Stimulated activated CD4-positive, alpha-beta T cell treated with anti-CD3 and anti-CD28 coated beads, Interleukin-4, amount 100 ng/mL, for 24 hours (primary cell): ENCODE measurements at regions not wholly inside any gene's neighbourhood (a gene's known extent, or its start where the extent isn't known, plus 50 kb on each side); places are given as distances from the start of the nearest gene placed in this dataset.

Source experiments
- DNase-seq: peaks from one replicate; pipeline ENCODE4 v3.0.0-alpha.2; 2020

DNA sequence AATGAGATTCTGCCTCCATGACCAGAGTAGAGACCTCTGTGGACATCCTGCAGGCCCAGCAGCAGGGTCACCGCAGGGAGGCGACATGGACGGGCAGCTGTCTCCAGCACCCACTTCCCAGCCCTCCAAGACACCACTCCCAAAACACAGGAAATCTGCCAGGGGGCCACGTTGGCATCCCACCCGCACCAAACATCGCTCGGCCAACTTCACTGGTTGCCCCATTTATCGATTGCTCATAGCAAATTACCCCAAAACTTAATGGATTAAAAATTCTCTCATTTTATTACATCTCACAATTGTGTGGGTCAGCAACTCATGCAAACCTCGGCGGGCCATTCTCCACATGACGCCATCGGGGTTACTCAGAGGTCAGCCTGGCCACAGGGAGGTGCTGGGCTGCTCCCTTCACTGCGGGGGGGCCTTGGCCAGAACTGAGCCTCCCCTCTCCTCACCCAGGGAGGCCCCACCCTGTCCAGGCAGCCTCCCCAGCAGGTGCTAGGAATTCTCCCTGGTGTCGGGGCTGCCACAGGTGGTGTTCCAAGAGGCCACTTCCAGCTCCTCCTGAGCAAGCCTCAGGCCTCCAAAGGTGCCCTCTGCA lies 420.7 kb upstream of the MYT1L start:
- DNase-seq: no peak

- DNase-seq: no peak
These were observed 420.0 kb upstream of the MYT1L start for GRCh38 chr2:2750867-2751714.

GRCh38 chr2:2749206-2749598 lies 418.1 kb upstream of the MYT1L start:
- no peak for DNase-seq

DNA sequence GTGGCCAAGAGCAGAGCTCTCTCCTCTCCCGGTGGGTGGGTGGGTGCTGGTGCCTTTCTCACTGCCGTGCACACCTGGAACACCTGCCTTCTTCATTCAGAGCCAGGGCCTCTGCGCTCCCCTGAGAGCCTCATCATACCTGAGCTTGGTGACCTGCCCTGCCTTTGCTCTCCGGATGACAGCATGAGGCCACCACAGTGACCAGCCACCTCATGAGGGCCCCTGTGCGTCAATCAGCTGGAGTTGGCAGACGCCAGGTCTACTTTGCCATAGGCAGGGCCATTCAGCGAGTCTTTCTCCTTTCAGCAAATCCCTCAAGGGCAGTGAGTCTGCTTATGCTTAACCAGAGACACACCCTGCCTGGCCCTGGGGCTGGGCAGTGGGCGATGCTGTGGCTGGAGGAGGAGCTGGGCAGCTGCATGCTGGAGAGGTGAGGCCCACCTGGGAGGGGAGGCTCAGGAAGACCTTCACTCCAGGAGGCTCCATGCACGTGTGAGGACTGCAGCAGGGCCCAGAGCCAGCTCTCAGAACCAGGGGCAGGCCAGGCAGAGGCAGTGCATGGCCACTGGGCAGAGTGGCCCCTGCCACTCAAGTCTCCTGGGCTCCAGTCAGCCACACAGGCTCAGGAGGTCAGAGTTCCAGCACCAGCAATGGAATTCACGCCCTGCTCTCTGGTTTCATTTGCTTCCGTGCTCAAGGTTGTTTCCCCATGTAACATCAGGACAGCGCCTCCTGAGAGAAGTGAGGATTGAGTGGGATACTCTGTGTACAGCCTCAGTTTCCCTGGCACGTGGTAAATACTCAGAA lies 417.5 kb upstream of the MYT1L start:
- no peak for DNase-seq

DNA sequence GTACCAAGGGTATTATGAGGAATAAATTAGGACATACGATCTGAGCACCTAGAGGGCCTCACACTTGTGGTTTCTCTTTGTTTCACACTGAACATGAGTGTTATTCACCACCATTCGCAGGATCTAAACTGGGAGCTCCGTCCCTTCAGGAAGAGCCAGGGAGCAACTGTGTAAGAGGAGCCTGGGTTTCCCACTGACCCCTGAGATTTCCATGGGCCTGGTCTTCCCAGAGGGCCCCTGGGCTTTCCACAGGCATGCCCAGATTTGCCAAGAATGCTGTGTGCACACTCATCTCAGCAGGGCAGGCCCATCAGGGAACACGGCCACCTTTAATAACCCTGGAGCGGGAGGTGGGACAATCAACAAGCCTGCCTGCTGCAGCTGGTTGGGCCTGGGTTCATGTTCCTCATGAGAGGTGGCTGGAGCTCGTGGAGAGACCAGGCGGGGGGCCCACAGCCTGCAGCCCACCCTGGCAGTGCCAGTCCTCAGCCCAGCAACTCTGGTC lies 416.8 kb upstream of the MYT1L start:
- DNase-seq: no peak

DNA sequence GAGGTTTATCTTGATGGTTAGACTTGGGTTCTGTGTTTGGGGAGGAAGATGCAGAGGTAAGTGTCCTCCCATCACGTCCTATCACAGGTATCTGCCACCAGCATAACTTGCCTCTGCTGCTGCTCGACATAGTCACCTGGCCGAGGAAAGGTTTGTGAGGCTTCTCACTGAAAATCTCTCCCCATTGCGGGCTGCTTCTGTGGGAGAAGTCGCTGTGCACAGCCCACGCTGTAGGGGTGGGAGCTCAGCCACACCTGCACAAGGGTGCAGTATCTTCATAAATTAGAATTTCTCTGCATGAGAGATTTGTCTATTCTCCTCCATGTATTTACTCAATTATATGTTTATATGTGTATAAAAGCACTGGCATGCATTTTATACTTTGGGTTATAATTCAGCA lies 415.7 kb upstream of the MYT1L start:
- no peak for DNase-seq

GRCh38 chr2:2744958-2745715 lies 414.1 kb upstream of the MYT1L start:
- no peak for DNase-seq

DNA sequence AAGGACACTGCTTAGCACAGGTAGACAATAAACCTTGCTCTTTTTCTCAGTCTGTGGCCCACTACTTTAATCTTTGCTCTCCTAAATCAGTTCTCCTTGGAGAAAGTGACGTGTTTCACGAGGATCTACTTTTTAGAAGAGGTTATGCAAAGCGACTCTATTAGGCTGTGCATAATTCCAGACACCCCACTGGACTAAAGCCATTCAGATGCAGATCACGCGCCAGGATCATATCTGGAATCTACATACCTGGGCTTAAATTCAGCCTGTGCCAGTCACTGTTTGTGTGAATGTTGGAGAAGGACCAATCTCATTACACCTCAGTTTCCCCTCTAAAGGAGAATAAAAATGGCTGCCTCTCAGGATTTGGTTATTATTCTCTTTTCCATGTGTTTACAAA lies 413.0 kb upstream of the MYT1L start:
- no peak for DNase-seq

- DNase-seq: no peak
These were observed 412.1 kb upstream of the MYT1L start for GRCh38 chr2:2743164-2743571.

GRCh38 chr2:2742726-2743125 lies 411.7 kb upstream of the MYT1L start:
- DNase-seq: no peak

- DNase-seq: no peak
These were observed 409.2 kb upstream of the MYT1L start for GRCh38 chr2:2740238-2740775.

DNA sequence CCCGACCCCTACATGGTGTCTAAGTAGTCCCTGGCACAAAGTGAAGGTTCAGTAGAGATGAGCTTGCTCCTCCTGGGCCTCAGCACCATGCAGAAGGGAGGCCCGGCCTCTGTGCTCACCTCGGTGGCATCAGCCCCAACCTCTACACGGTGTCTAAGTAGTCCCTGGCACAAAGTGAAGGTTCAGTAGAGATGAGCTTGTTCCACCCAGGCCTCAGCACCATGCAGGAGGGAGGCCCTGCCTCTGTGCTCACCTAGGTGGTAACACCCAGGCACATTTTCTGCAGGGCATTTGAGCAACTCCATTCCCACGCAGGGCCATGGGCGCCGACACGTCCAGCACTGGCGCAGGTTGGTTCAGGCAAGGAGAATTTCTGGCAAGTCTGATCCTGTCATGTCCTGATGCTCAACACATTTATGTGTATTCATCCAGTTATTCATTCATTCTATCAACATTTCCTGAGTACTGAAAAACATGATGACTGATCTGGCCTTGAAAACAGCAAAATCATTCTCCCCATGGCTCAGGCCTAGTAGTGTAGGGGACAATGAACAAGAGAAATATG lies 408.2 kb upstream of the MYT1L start:
- DNase-seq: no peak

GRCh38 chr2:2738684-2739083 lies 407.6 kb upstream of the MYT1L start:
- DNase-seq: no peak

DNA sequence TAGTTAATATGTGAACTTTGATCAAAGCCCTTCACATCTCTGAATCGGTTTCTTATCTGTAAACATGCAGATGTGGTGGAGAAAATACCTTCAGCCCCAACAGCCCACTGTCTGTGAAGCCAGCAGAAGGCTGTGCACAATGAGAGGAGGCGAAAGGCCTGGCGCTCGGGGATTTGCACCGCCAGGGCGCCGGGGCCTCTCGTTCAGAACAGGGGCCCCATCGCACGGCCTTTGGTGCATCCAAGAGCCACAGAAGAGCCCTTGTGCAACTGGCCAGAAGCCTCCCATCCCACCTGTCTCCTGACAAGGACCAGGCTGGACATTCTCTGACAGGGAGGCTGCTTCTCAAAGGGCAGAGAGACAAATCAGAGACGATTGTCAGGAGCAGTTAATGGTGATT lies 407.2 kb upstream of the MYT1L start:
- DNase-seq: no peak

- no peak for DNase-seq
These were observed 404.0 kb upstream of the MYT1L start for GRCh38 chr2:2735041-2735440.

- no peak for DNase-seq
These were observed 403.2 kb upstream of the MYT1L start for GRCh38 chr2:2734308-2734707.

- no peak for DNase-seq
These were observed 402.7 kb upstream of the MYT1L start for GRCh38 chr2:2733818-2734217.

DNA sequence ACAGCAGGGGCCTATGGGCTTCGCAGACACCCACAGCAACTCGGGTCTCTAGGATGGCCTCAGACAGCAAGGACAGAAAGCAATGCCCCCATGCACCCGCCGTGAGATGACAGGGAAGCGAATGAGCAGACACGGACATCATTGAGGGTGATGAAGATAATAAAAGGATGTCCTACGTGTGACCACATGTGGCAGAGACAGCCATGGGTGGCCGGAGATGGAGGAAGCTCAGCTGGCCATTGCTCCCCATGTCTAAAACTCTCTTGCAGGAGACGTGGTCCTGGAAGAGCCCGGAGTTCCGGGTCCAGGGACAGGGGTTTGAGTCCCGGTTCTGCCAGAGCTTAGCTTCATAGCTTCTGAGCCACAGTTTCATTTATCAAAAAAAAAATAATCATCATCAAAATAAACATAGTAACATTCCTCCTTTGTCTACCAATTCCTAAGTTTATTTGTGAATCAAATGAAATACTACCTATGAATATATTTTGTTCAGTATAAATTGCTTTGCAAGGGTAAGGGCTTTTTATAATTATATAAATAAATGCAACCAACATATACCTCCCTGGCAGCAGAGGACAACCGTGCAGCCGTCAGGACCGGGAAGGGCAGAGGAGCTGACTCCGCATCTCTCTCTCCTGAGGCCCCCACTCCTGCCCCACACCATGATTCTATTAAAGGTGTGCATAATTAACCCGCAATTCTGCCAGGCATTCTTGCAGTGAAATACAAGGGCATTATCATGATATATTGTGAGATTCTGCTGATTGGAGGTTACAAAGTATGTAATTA lies 401.4 kb upstream of the MYT1L start:
- DNase-seq: no peak

DNA sequence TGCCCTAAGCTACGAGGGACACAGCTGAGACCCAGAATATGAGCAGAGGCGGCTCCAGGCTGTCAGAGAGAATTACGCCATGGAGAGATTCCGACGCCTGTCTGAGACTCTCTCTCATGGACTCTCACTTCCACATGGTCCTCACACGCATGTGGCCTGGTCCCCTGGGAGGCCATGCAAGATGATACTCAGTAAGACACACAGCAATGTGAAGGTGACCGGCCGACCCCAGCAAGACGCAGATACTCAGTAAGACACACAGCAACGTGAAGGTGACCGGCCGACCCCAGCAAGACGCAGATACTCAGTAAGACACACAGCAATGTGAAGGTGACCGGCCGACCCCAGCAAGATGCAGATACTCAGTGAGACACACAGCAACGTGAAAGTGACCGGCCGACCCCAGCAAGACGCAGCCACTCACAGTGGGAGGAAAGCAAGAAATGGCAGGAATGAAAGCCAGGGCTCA lies 400.8 kb upstream of the MYT1L start:
- no peak for DNase-seq

DNA sequence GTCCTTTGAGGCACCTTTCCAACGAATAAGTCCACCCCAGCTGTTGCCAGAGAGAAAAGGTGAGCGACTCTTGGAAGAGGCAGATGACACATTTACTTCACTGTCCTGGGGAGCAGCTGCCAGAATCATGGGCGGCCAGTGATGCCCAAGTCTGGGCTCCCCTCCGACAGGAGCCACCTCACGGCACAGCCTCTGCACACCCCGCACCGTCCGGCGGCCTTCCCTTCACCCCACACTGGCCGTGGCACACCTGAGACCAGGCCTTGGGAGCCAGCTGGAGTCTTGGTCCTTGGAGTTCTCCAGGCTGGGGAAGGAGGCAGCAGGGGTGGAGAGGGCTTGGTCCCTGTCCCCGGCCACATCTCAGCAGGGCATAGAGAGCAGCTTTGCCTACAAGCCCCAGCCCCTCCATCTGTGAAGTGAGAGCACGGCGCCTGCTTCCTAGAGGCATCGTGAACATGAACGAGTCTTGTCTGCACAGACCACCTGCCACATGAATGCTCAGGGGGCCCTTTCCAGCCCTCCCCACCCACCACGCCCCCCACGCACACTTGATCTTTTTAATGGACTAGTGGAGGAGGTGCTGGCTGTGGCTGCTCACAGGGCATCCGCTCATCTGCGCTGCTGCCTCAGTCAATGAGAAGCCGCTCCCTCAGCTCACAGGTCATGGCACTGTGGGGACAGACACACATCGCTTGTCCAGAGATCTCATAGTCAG lies 400.2 kb upstream of the MYT1L start:
- no peak for DNase-seq
